ENCODE measurements at regions not wholly inside any gene's neighbourhood (a gene's known extent, or its start where the extent isn't known, plus 50 kb on each side); places are given as distances from the start of the nearest gene placed in this dataset.

DNA sequence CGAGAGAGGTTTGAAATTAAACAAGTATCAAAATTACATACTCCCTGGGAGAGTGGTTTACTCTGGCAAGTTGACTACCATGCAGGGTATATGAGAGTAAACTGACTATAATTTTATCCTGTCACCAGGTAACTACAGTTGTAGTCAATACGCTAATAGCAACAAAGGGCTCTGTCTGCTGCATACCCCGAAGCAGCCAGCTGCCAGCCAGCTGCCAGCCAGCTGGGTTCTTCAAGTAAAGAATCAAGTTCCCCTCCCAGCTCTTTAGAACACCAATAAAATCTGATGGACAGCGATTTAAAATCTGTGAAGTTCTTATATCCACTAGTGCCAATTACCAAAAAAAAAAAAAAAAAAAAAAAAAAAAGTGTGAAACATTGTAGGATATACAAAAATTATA lies 417.7 kb upstream of the CFAP20DC start:
- TF ChIP-seq POLR2A (IDR thresholded peaks at IDR 0.05), result no peak
- TF ChIP-seq, protein P1, sequence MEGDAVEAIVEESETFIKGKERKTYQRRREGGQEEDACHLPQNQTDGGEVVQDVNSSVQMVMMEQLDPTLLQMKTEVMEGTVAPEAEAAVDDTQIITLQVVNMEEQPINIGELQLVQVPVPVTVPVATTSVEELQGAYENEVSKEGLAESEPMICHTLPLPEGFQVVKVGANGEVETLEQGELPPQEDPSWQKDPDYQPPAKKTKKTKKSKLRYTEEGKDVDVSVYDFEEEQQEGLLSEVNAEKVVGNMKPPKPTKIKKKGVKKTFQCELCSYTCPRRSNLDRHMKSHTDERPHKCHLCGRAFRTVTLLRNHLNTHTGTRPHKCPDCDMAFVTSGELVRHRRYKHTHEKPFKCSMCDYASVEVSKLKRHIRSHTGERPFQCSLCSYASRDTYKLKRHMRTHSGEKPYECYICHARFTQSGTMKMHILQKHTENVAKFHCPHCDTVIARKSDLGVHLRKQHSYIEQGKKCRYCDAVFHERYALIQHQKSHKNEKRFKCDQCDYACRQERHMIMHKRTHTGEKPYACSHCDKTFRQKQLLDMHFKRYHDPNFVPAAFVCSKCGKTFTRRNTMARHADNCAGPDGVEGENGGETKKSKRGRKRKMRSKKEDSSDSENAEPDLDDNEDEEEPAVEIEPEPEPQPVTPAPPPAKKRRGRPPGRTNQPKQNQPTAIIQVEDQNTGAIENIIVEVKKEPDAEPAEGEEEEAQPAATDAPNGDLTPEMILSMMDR (IDR thresholded peaks at IDR 0.05), result no peak
